CD1c-positive myeloid dendritic cell (primary cell): ENCODE measurements at regions not wholly inside any gene's neighbourhood (a gene's known extent, or its start where the extent isn't known, plus 50 kb on each side); places are given as distances from the start of the nearest gene placed in this dataset.

Source experiments
- DNase-seq: peaks from one replicate; pipeline ENCODE4 v3.0.0-alpha.2; 2016; ENCODE audit errors: extremely low spot score

- no peak for DNase-seq
Measured at GRCh38 chr10:131731780-131732630, 168.8 kb upstream of the PPP2R2D start.

- no peak for DNase-seq
Measured at GRCh38 chr10:131732631-131733127, 168.1 kb upstream of the PPP2R2D start.

GRCh38 chr10:131733596-131733995, 167.2 kb upstream of the PPP2R2D start:
- no peak for DNase-seq

- no peak for DNase-seq
Measured at GRCh38 chr10:131735577-131735976, 165.2 kb upstream of the PPP2R2D start.

- DNase-seq: no peak
Measured at GRCh38 chr10:131736321-131736980, 164.4 kb upstream of the PPP2R2D start.

- DNase-seq: no peak
Measured at GRCh38 chr10:131737543-131738395, 163.0 kb upstream of the PPP2R2D start.

GRCh38 chr10:131738396-131738735, 162.4 kb upstream of the PPP2R2D start:
- no peak for DNase-seq

- DNase-seq: peak; percentile 29
Measured at GRCh38 chr10:131739206-131739605, 161.6 kb upstream of the PPP2R2D start.

- no peak for DNase-seq
Measured at GRCh38 chr10:131742500-131742951, 158.3 kb upstream of the PPP2R2D start.

- DNase-seq: peak; percentile 30
Measured at GRCh38 chr10:131743190-131744151, 157.3 kb upstream of the PPP2R2D start.

- no peak for DNase-seq
Measured at GRCh38 chr10:131744346-131744745, 156.5 kb upstream of the PPP2R2D start.

- DNase-seq: no peak
Measured at GRCh38 chr10:131745591-131745990, 155.2 kb upstream of the PPP2R2D start.

- no peak for DNase-seq
Measured at GRCh38 chr10:131746241-131746711, 154.5 kb upstream of the PPP2R2D start.

- no peak for DNase-seq
Measured at GRCh38 chr10:131746785-131747184, 154.0 kb upstream of the PPP2R2D start.

GRCh38 chr10:131747251-131747650, 153.6 kb upstream of the PPP2R2D start:
- no peak for DNase-seq

- no peak for DNase-seq
Measured at GRCh38 chr10:131747791-131748190, 153.0 kb upstream of the PPP2R2D start.

GRCh38 chr10:131748191-131748590, 152.6 kb upstream of the PPP2R2D start:
- no peak for DNase-seq

- DNase-seq: no peak
Measured at GRCh38 chr10:131748831-131749766, 151.7 kb upstream of the PPP2R2D start.

- DNase-seq: no peak
Measured at GRCh38 chr10:131749767-131750142, 151.1 kb upstream of the PPP2R2D start.
